Psoas muscle (tissue), 7 donors: ENCODE measurements at regions not wholly inside any gene's neighbourhood (a gene's known extent, or its start where the extent isn't known, plus 50 kb on each side); places are given as distances from the start of the nearest gene placed in this dataset.
"Not testable (repeated sequence)": the region's sequence is repeated elsewhere in the genome, so short reads cannot be mapped to it uniquely, and the experiment has no call there.

Source experiments
- ATAC-seq, 4 donors: fragments of 200-7000 bp; cut with Tn5 transposase; one replicate each; pipeline ENCODE4 v1.9.1; 2020; ENCODE audit warnings: moderate library complexity in 3 of 4, mild to moderate bottlenecking in 2 of 4
- DNase-seq, 2 donors: peaks; one replicate each; pipeline ENCODE4 v3.0.0-alpha.2; 2020
- H3K27ac ChIP-seq: fragments of 200-600 bp; one replicate; pipeline ENCODE4 v1.8.0; 2022
- H3K27me3 ChIP-seq, 3 donors: fragments of 200-600 bp in 1 of 3; one replicate each; pipeline versions ENCODE4 v1.6.1 to v1.8.0; 2013 to 2022; ENCODE audit warnings: low read length in 2 of 3, mild to moderate bottlenecking in 2 of 3, moderate library complexity in 1 of 3; ENCODE audit not compliant: insufficient read depth in 3 of 3
- H3K36me3 ChIP-seq, 2 donors: fragments of 200-600 bp in 1 of 2; one replicate each; pipeline versions ENCODE4 v1.6.1 to v1.8.0; 2013 to 2022; ENCODE audit warnings: low read depth in 1 of 2, mild to moderate bottlenecking in 1 of 2, moderate library complexity in 1 of 2; ENCODE audit not compliant: insufficient read depth in 1 of 2
- H3K4me1 ChIP-seq: fragments of 200-600 bp; one replicate; pipeline ENCODE4 v1.8.0; 2022
- H3K4me3 ChIP-seq: fragments of 200-600 bp; one replicate; pipeline ENCODE4 v1.8.0; 2022; ENCODE audit warnings: mild to moderate bottlenecking
- H3K9me3 ChIP-seq: fragments of 200-600 bp; one replicate; pipeline ENCODE4 v1.8.0; 2022
- CTCF ChIP-seq: fragments of 200-600 bp; IDR thresholded peaks from one replicate; pipeline ENCODE4 v1.8.0; 2022; ENCODE audit warnings: antibody characterized with exemption
- WGBS, 3 donors: extraction: QIAGEN DNeasy Blood & Tissue Kit; methylation state at CpG; one replicate each; pipeline versions ENCODE4 v1.1.6 to v1.1.7; 2013; 5-methylcytosine and 5-hydroxymethylcytosine counted together
- intact Hi-C, 2 donors: fragments of 100-400 bp; cut with DNase I; formaldehyde crosslinking; loops; one replicate each; pipeline versions ENCODE4 v1.11.0 to v1.14.2; 2022
- donor health status: healthy with polysubstance abuse.
- donor health status: DM: no; HTN: no; CAD: no; lungs with moderate emphysema.
- donor health status: Bipolar disorder and iron deficiency.
- donor health status: healthy.
- donor health status: DM: yes; HTN: yes; CAD: no.
- donor health status: DM: no; HTN: no; CAD: no.
- donor health status: DM: yes; HTN: yes; CAD: no.

- DNase-seq: no peak
- H3K27me3 ChIP-seq: peaks cover 0 to 18% (median 0%) of the 10 kb centered on the region in 3 donors
- intact Hi-C loops: no loop called here
- no peaks in the 10 kb centered on the region for H3K4me1 ChIP-seq
- WGBS, 3 donors: 64 to 85% (median 66%) methylated on average over 4 of the region's 4 CpGs
- no peaks in the 10 kb centered on the region for H3K36me3 ChIP-seq
- H3K27ac ChIP-seq: no peak overlapping the region
- no peaks in the 10 kb centered on the region for H3K9me3 ChIP-seq
- ATAC-seq: no peak
- H3K4me3 ChIP-seq: no peak overlapping the region
- TF ChIP-seq CTCF: no peak
Observed at GRCh38 chrX:109186939-109187338, 294.9 kb downstream of the GUCY2F start.

- ATAC-seq (no peak), DNase-seq (no peak)
- intact Hi-C loops: no loop called here
- no peak overlapping the region for H3K27ac ChIP-seq
- peaks cover 0 to 4% (median 0%) of the 10 kb centered on the region in 3 donors for H3K27me3 ChIP-seq
- H3K9me3 ChIP-seq: no peaks in the 10 kb centered on the region
- no peak overlapping the region for H3K4me3 ChIP-seq
- H3K36me3 ChIP-seq: no peaks in the 10 kb centered on the region
- no peak for TF ChIP-seq CTCF
- no peaks in the 10 kb centered on the region for H3K4me1 ChIP-seq
Observed at GRCh38 chrX:109184506-109185139, 297.3 kb downstream of the GUCY2F start.

GRCh38 chrX:109172091-109172602, 309.7 kb downstream of the GUCY2F start:
- Histone ChIP-seq H3K4me3 (no peak overlapping the region), H3K27me3 (no peaks in the 10 kb centered on the region), H3K4me1 (no peaks in the 10 kb centered on the region), H3K9me3 (peaks cover 7% of the 10 kb centered on the region), H3K36me3 (no peaks in the 10 kb centered on the region), H3K27ac (no peak overlapping the region)
- DNase-seq: no peak
- intact Hi-C loops: no loop called here
- TF ChIP-seq CTCF: no peak
- no peak for ATAC-seq
- 63 to 82% (median 78%) methylated on average over 4 of the region's 4 CpGs for WGBS, 3 donors

- intact Hi-C loops: no loop called here
- H3K27me3 ChIP-seq: peaks cover 0 to 7% (median 0%) of the 10 kb centered on the region in 3 donors
- peaks cover 9% of the 10 kb centered on the region for H3K9me3 ChIP-seq
- no peak overlapping the region for H3K27ac ChIP-seq
- no peak overlapping the region for H3K4me3 ChIP-seq
- WGBS, 3 donors: 51 to 95% (median 61%) methylated on average over 1 of the region's 1 CpG
- no peaks in the 10 kb centered on the region for H3K36me3 ChIP-seq
- H3K4me1 ChIP-seq: no peaks in the 10 kb centered on the region
- no peak for TF ChIP-seq CTCF
- no peak for ATAC-seq
- no peak for DNase-seq
Observed at GRCh38 chrX:109155161-109155560, 326.7 kb downstream of the GUCY2F start.

GRCh38 chrX:109144173-109144572, 337.7 kb downstream of the GUCY2F start:
- H3K4me3 ChIP-seq, DNase-seq, H3K27me3 ChIP-seq, ATAC-seq, intact Hi-C loops, H3K4me1 ChIP-seq, H3K36me3 ChIP-seq, H3K27ac ChIP-seq: not testable (repeated sequence)
- WGBS, 3 donors: 75 to 92% (median 87%) methylated on average over 1 of the region's 1 CpG
- H3K9me3 ChIP-seq: peaks cover 15% of the 10 kb centered on the region
